SK-N-SH (cell line): ENCODE measurements at regions not wholly inside any gene's neighbourhood (a gene's known extent, or its start where the extent isn't known, plus 50 kb on each side); places are given as distances from the start of the nearest gene placed in this dataset.

Experiments used
- CTCF ChIA-PET: fragments of 300-600, 350-600 bp; formaldehyde crosslinking; extraction: SDS; loops from one replicate; lab custom pipeline; 2021; lab: Yijun Ruan, JAX
- POLR2A ChIA-PET: fragments of 350-600 bp; sonication (Branson Sonifier 250); formaldehyde crosslinking; extraction: SDS; loops from one replicate; lab custom pipeline; 2020; ENCODE audit warnings: antibody characterized with exemption, inconsistent platforms; lab: Yijun Ruan, JAX
- DNase-seq: peaks from one replicate; pipeline ENCODE4 v3.0.0; 2012
- H2AFZ ChIP-seq: fragments of 200-600 bp; sonication (generic); 2 replicates; pipeline ENCODE4 v1.8.1; 2016; ENCODE audit warnings: antibody characterized with exemption, mild to moderate bottlenecking, low read depth
- H3F3A ChIP-seq: fragments of 200-600 bp; sonication (generic); replicated peaks from 2 replicates; pipeline ENCODE3; 2016; ENCODE audit warnings: antibody characterized with exemption, mild to moderate bottlenecking; ENCODE audit not compliant: insufficient read depth
- H3K27ac ChIP-seq, 2 experiments: fragments of 200-500 bp in 1 of 2; fragments of 200-600 bp in 1 of 2; sonication (Bioruptor generic) in 1 of 2; sonication (generic), shearing (Covaris generic) in 1 of 2; 2 replicates each; pipeline versions ENCODE4 v1.5.1 to v1.6.1; 2014 to 2016; ENCODE audit warnings: low read depth in 2 of 2, inconsistent platforms in 1 of 2, low read length in 1 of 2, mild to moderate bottlenecking in 1 of 2, mixed read lengths in 1 of 2
- H3K27me3 ChIP-seq: fragments of 200-600 bp; sonication (generic), shearing (Covaris generic); 2 replicates; pipeline ENCODE4 v1.6.1; 2016; ENCODE audit warnings: mixed run types; ENCODE audit not compliant: insufficient read depth
- H3K36me3 ChIP-seq, 2 experiments: fragments of 200-500 bp in 1 of 2; fragments of 200-600 bp in 1 of 2; sonication (Bioruptor generic) in 1 of 2; sonication (generic) in 1 of 2; replicated peaks in 1 of 2; 2 replicates each; pipeline versions ENCODE3 to v1.5.1; 2014 to 2016; ENCODE audit warnings: low read length in 1 of 2, mild to moderate bottlenecking in 1 of 2; ENCODE audit not compliant: insufficient read depth in 2 of 2, control insufficient read depth in 1 of 2
- H3K4me1 ChIP-seq, 2 experiments: fragments of 200-500 bp in 1 of 2; fragments of 200-600 bp in 1 of 2; sonication (Bioruptor generic) in 1 of 2; sonication (generic), shearing (Covaris generic) in 1 of 2; 2 replicates each; pipeline versions ENCODE4 v1.5.1 to v1.6.1; 2014 to 2016; ENCODE audit warnings: low read depth in 1 of 2, low read length in 1 of 2, mixed run types in 1 of 2; ENCODE audit not compliant: insufficient read depth in 2 of 2, control insufficient read depth in 1 of 2
- H3K4me2 ChIP-seq: fragments of 200-600 bp; sonication (generic), shearing (Covaris generic); 2 replicates; pipeline ENCODE4 v1.6.1; 2017; ENCODE audit warnings: mixed run types
- H3K4me3 ChIP-seq, 2 experiments: fragments of 200-500 bp in 1 of 2; fragments of 200-600 bp in 1 of 2; sonication (Bioruptor generic) in 1 of 2; sonication (generic), shearing (Covaris generic) in 1 of 2; 2 replicates each; pipeline versions ENCODE4 v1.5.1 to v1.8.1; 2014 to 2016; ENCODE audit warnings: low read depth in 2 of 2, inconsistent platforms in 1 of 2, low read length in 1 of 2, mild to moderate bottlenecking in 1 of 2, mixed read lengths in 1 of 2, moderate library complexity in 1 of 2
- H3K79me2 ChIP-seq: fragments of 200-600 bp; sonication (generic); 2 replicates; pipeline ENCODE4 v1.8.1; 2017; ENCODE audit warnings: mild to moderate bottlenecking; ENCODE audit not compliant: insufficient read depth
- H3K9ac ChIP-seq: fragments of 200-600 bp; sonication (generic); 2 replicates; pipeline ENCODE4 v1.6.1; 2017; ENCODE audit warnings: mixed run types
- H3K9me2 ChIP-seq: fragments of 200-600 bp; sonication (generic); 2 replicates; pipeline ENCODE4 v1.6.1; 2017; ENCODE audit warnings: mixed run types
- H3K9me3 ChIP-seq: fragments of 200-600 bp; sonication (generic); 2 replicates; pipeline ENCODE4 v1.6.1; 2017; ENCODE audit warnings: mixed run types, mild to moderate bottlenecking, moderate library complexity
- H4K20me1 ChIP-seq: fragments of 200-600 bp; sonication (generic); 2 replicates; pipeline ENCODE4 v1.6.1; 2017; ENCODE audit warnings: mild to moderate bottlenecking, mixed run types; ENCODE audit not compliant: insufficient read depth
- EZH2phosphoT487 ChIP-seq: fragments of 200-600 bp; sonication (generic); IDR thresholded peaks from 2 replicates; pipeline ENCODE4 v1.6.1; 2017; ENCODE audit warnings: low read depth, mixed run types, mild to moderate bottlenecking, antibody characterized with exemption, moderate library complexity, borderline replicate concordance
- FOSL2 ChIP-seq: IDR thresholded peaks from 2 replicates; pipeline ENCODE4 v1.4.0; 2012; ENCODE audit warnings: low read depth, mild to moderate bottlenecking, moderate library complexity, borderline replicate concordance
- FOXJ3 ChIP-seq: sonication (generic); formaldehyde crosslinking; IDR thresholded peaks from 2 replicates; pipeline ENCODE4 v1.5.1; 2020; ENCODE audit warnings: mild to moderate bottlenecking, missing genetic modification reagents
- MAX ChIP-seq: IDR thresholded peaks from 2 replicates; pipeline ENCODE4 v1.4.0; 2012; ENCODE audit warnings: low read depth
- POLR2AphosphoS5 ChIP-seq: IDR thresholded peaks from 2 replicates; pipeline ENCODE4 v1.6.1; 2012; ENCODE audit warnings: low read depth, low read length
- RAD21 ChIP-seq: IDR thresholded peaks from 2 replicates; pipeline ENCODE4 v1.6.1; 2012; ENCODE audit warnings: mild to moderate bottlenecking, low read length
- RCOR1 ChIP-seq: fragments of 150-350 bp; IDR thresholded peaks from 2 replicates; pipeline ENCODE4 v1.6.1; 2017; ENCODE audit warnings: antibody characterized with exemption, low read length
- TAF1 ChIP-seq: IDR thresholded peaks from 2 replicates; pipeline ENCODE4 v1.6.1; 2012; ENCODE audit warnings: low read depth, mild to moderate bottlenecking, low read length, moderate library complexity, borderline replicate concordance
- TCF12 ChIP-seq: IDR thresholded peaks from 2 replicates; pipeline ENCODE4 v1.4.0; 2012
- YY1 ChIP-seq: IDR thresholded peaks from 2 replicates; pipeline ENCODE4 v1.4.0; 2012; ENCODE audit warnings: low read depth, mild to moderate bottlenecking
- WGBS: methylation state at CpG from one replicate; pipeline ENCODE4 v1.1.6; 2017; ENCODE audit warnings: low lambda C conversion rate; 5-methylcytosine and 5-hydroxymethylcytosine counted together
- TF ChIP-seq, protein P1 (sequence below): fragments of 150-350 bp; IDR thresholded peaks from 2 replicates; pipeline ENCODE4 v1.6.1; 2016; ENCODE audit warnings: mild to moderate bottlenecking, low read depth, low read length
- TF ChIP-seq, protein P2 (sequence below): IDR thresholded peaks from 2 replicates; pipeline ENCODE4 v1.4.0; 2012; ENCODE audit warnings: low read depth, borderline replicate concordance
- TF ChIP-seq, protein P3 (sequence below): IDR thresholded peaks from 2 replicates; pipeline ENCODE4; 2012
- TF ChIP-seq, protein P4 (sequence below): fragments of 200-600 bp; sonication (generic); IDR thresholded peaks from 2 replicates; pipeline ENCODE4 v1.6.1; 2017; ENCODE audit warnings: antibody characterized with exemption, mild to moderate bottlenecking, moderate library complexity
- TF ChIP-seq, protein P5 (sequence below): fragments of 150-350 bp; IDR thresholded peaks from 2 replicates; pipeline ENCODE4 v1.6.1; 2017; ENCODE audit warnings: antibody characterized with exemption, low read length, low read depth, borderline replicate concordance

- POLR2A ChIA-PET = no interaction called here
- Histone ChIP-seq H3K79me2 (no peaks in the 10 kb centered on the region), H3K9me2 (no peaks in the 10 kb centered on the region), H3K4me3 (peak overlapping the region; percentile 35 to 58; a peak in 3 of 4 replicates), H3K4me1 (peaks cover 0 to 2% of the 10 kb centered on the region in 2 experiments; a peak in 1 of 4 replicates), H3K27me3 (peaks cover 57% of the 10 kb centered on the region), H3K9me3 (no peaks in the 10 kb centered on the region), H3F3A (no peaks in the 10 kb centered on the region), H3K36me3 (no peaks in the 10 kb centered on the region), H4K20me1 (no peaks in the 10 kb centered on the region), H3K4me2 (peak overlapping the region; percentile 79), H2AFZ (no peak overlapping the region), H3K9ac (no peak overlapping the region), H3K27ac (no peak overlapping the region)
- CTCF ChIA-PET = interaction anchor here (0.6 kb wide), 1 partner anchor 10 kb away, joined by 3 read pairs; no protein-coding TSS in a partner anchor
- TF ChIP-seq, protein P1, sequence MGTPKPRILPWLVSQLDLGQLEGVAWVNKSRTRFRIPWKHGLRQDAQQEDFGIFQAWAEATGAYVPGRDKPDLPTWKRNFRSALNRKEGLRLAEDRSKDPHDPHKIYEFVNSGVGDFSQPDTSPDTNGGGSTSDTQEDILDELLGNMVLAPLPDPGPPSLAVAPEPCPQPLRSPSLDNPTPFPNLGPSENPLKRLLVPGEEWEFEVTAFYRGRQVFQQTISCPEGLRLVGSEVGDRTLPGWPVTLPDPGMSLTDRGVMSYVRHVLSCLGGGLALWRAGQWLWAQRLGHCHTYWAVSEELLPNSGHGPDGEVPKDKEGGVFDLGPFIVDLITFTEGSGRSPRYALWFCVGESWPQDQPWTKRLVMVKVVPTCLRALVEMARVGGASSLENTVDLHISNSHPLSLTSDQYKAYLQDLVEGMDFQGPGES = no peak
- TF ChIP-seq TAF1 (no peak), EZH2phosphoT487 (no peak), POLR2AphosphoS5 (no peak), YY1 (no peak), TCF12 (no peak), FOSL2 (no peak), RCOR1 (no peak), MAX (no peak), FOXJ3 (no peak), RAD21 (no peak)
- TF ChIP-seq, protein P2, sequence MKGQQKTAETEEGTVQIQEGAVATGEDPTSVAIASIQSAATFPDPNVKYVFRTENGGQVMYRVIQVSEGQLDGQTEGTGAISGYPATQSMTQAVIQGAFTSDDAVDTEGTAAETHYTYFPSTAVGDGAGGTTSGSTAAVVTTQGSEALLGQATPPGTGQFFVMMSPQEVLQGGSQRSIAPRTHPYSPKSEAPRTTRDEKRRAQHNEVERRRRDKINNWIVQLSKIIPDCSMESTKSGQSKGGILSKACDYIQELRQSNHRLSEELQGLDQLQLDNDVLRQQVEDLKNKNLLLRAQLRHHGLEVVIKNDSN = no peak
- TF ChIP-seq, protein P3, sequence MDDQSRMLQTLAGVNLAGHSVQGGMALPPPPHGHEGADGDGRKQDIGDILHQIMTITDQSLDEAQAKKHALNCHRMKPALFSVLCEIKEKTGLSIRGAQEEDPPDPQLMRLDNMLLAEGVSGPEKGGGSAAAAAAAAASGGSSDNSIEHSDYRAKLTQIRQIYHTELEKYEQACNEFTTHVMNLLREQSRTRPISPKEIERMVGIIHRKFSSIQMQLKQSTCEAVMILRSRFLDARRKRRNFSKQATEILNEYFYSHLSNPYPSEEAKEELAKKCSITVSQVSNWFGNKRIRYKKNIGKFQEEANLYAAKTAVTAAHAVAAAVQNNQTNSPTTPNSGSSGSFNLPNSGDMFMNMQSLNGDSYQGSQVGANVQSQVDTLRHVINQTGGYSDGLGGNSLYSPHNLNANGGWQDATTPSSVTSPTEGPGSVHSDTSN = no peak
- TF ChIP-seq, protein P4, sequence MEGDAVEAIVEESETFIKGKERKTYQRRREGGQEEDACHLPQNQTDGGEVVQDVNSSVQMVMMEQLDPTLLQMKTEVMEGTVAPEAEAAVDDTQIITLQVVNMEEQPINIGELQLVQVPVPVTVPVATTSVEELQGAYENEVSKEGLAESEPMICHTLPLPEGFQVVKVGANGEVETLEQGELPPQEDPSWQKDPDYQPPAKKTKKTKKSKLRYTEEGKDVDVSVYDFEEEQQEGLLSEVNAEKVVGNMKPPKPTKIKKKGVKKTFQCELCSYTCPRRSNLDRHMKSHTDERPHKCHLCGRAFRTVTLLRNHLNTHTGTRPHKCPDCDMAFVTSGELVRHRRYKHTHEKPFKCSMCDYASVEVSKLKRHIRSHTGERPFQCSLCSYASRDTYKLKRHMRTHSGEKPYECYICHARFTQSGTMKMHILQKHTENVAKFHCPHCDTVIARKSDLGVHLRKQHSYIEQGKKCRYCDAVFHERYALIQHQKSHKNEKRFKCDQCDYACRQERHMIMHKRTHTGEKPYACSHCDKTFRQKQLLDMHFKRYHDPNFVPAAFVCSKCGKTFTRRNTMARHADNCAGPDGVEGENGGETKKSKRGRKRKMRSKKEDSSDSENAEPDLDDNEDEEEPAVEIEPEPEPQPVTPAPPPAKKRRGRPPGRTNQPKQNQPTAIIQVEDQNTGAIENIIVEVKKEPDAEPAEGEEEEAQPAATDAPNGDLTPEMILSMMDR = no peak
- TF ChIP-seq, protein P5, sequence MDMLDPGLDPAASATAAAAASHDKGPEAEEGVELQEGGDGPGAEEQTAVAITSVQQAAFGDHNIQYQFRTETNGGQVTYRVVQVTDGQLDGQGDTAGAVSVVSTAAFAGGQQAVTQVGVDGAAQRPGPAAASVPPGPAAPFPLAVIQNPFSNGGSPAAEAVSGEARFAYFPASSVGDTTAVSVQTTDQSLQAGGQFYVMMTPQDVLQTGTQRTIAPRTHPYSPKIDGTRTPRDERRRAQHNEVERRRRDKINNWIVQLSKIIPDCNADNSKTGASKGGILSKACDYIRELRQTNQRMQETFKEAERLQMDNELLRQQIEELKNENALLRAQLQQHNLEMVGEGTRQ = no peak
- WGBS = 11% methylated on average over 28 of the region's 29 CpGs
- DNase-seq = no peak
Observed at GRCh38 chr18:5627776-5628511, 84.1 kb upstream of the EPB41L3 start.
